Activated T-cell treated with anti-CD3 and anti-CD28 coated beads, Interleukin-2, amount 50 U/mL, for 72 hours (primary cell): ENCODE measurements at regions not wholly inside any gene's neighbourhood (a gene's known extent, or its start where the extent isn't known, plus 50 kb on each side); places are given as distances from the start of the nearest gene placed in this dataset.
"Not testable (repeated sequence)": the region's sequence is repeated elsewhere in the genome, so short reads cannot be mapped to it uniquely, and the experiment has no call there.

Source experiments
- ATAC-seq, 2 donors: fragments of 150-1000 bp; cut with Tn5 transposase; replicated peaks in 1 of 2; 2 replicates each; pipeline ENCODE4 v1.10.0; 2021; ENCODE audit warnings: moderate library complexity in 2 of 2, mild to moderate bottlenecking in 1 of 2
- DNase-seq, 2 donors: peaks; one replicate each; pipeline ENCODE4 v3.0.0; 2021 to 2022; ENCODE audit warnings: mixed read lengths in 1 of 2
- H3K27ac Mint-ChIP-seq: one replicate; pipeline ENCODE4 v1.8.0; 2022; ENCODE audit warnings: mild to moderate bottlenecking, moderate library complexity, mixed read lengths
- H3K27me3 Mint-ChIP-seq: one replicate; pipeline ENCODE4 v1.8.0; 2022; ENCODE audit warnings: low read depth, mixed read lengths
- H3K36me3 Mint-ChIP-seq, 2 donors: one replicate each; pipeline ENCODE4 v1.8.0; 2022; ENCODE audit warnings: mixed read lengths in 2 of 2, mild to moderate bottlenecking in 1 of 2; ENCODE audit not compliant: insufficient read depth in 2 of 2
- H3K4me1 Mint-ChIP-seq: one replicate; pipeline ENCODE4 v1.8.0; 2022; ENCODE audit warnings: low read depth, mixed read lengths
- H3K4me3 Mint-ChIP-seq, 2 donors: one replicate each; pipeline ENCODE4 v1.8.0; 2022; ENCODE audit warnings: mild to moderate bottlenecking in 2 of 2, mixed read lengths in 2 of 2, moderate library complexity in 2 of 2
- H3K9me3 Mint-ChIP-seq, 2 donors: one replicate each; pipeline ENCODE4 v1.8.0; 2022; ENCODE audit warnings: mixed read lengths in 2 of 2

GRCh38 chr13:63821785-63822184, 2406.1 kb upstream of the PCDH20 start:
- H3K27ac Mint-ChIP-seq, H3K36me3 Mint-ChIP-seq, DNase-seq, H3K9me3 Mint-ChIP-seq, ATAC-seq, H3K27me3 Mint-ChIP-seq, H3K4me3 Mint-ChIP-seq, H3K4me1 Mint-ChIP-seq: not testable (repeated sequence)

- not testable (repeated sequence) for H3K4me3 Mint-ChIP-seq, ATAC-seq, H3K36me3 Mint-ChIP-seq, H3K27me3 Mint-ChIP-seq, H3K9me3 Mint-ChIP-seq, H3K4me1 Mint-ChIP-seq, DNase-seq, H3K27ac Mint-ChIP-seq
These were observed 2395.9 kb upstream of the PCDH20 start for GRCh38 chr13:63811428-63812004.

DNA sequence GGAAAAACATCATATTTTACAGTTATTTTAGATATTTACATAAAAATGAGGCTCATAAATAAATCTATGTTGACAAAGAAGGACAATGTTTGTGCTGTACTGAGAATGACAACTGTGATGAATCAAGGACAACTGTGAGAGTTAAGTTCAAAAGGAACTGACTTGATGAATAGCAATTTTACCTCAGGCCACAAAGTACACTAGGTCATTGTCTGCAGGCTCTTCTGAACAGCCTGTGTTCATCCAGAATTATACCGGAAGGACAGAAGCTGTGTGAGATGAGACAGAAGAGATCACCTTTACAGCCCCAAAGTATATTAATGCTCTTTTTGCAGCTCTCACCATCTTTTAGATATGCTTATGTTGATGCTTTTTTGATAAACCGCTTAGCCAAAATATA, 2375.5 kb upstream of the PCDH20 start:
- H3K27me3 Mint-ChIP-seq = not testable (repeated sequence)

DNA sequence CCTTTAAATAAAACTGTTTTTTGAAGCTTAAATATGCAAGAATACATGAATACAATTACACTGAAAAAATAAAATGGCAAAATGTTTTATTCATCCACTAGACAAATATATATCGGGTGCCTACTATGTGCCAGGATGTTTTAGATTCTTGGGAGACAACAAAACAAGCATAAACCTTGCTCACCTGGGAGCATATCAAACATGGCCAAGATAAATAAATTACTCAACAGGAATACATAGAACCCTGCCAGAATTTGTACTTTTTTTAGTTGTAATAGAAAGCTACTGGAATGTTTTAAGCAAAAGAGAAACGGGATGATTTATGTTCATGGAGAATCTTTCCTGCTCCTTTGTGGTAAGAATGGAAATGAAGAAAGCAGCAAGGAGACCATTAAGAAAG, 2358.5 kb upstream of the PCDH20 start:
- DNase-seq (no peak), ATAC-seq (no peak)
- no peaks in the 10 kb centered on the region for H3K4me1 Mint-ChIP-seq
- H3K9me3 Mint-ChIP-seq = peaks cover 2 to 5% of the 10 kb centered on the region in 2 donors
- H3K27me3 Mint-ChIP-seq = no peaks in the 10 kb centered on the region
- no peaks in the 10 kb centered on the region for H3K36me3 Mint-ChIP-seq
- no peak overlapping the region for H3K4me3 Mint-ChIP-seq
- no peak overlapping the region for H3K27ac Mint-ChIP-seq

More for the DNA sequence above, 2375.5 kb upstream of the PCDH20 start:
- not testable (repeated sequence) for DNase-seq, H3K4me1 Mint-ChIP-seq, H3K36me3 Mint-ChIP-seq, H3K27ac Mint-ChIP-seq, H3K9me3 Mint-ChIP-seq, ATAC-seq, H3K4me3 Mint-ChIP-seq

GRCh38 chr13:63773476-63773875, 2357.8 kb upstream of the PCDH20 start:
- no peaks in the 10 kb centered on the region for H3K27me3 Mint-ChIP-seq
- H3K4me3 Mint-ChIP-seq = no peak overlapping the region
- no peak overlapping the region for H3K27ac Mint-ChIP-seq
- H3K9me3 Mint-ChIP-seq = peaks cover 0 to 5% of the 10 kb centered on the region in 2 donors
- no peaks in the 10 kb centered on the region for H3K36me3 Mint-ChIP-seq
- no peak for DNase-seq
- no peak for ATAC-seq
- no peaks in the 10 kb centered on the region for H3K4me1 Mint-ChIP-seq

GRCh38 chr13:63757683-63758082, 2342.0 kb upstream of the PCDH20 start:
- H3K27me3 Mint-ChIP-seq, H3K4me1 Mint-ChIP-seq, H3K27ac Mint-ChIP-seq, H3K9me3 Mint-ChIP-seq, DNase-seq, H3K36me3 Mint-ChIP-seq, ATAC-seq, H3K4me3 Mint-ChIP-seq: not testable (repeated sequence)

GRCh38 chr13:63749857-63750256, 2334.2 kb upstream of the PCDH20 start:
- H3K4me1 Mint-ChIP-seq, H3K36me3 Mint-ChIP-seq, ATAC-seq, DNase-seq, H3K9me3 Mint-ChIP-seq, H3K27ac Mint-ChIP-seq, H3K27me3 Mint-ChIP-seq, H3K4me3 Mint-ChIP-seq: not testable (repeated sequence)

GRCh38 chr13:63741814-63742101, 2326.1 kb upstream of the PCDH20 start:
- ATAC-seq = not testable (repeated sequence)

GRCh38 chr13:63741029-63741813, 2325.6 kb upstream of the PCDH20 start:
- peaks cover 0 to 4% of the 10 kb centered on the region in 2 donors for H3K9me3 Mint-ChIP-seq
- peaks cover 0 to 2% of the 10 kb centered on the region in 2 donors for H3K36me3 Mint-ChIP-seq
- ATAC-seq = no peak
- no peak overlapping the region for H3K4me3 Mint-ChIP-seq
- H3K27me3 Mint-ChIP-seq = no peaks in the 10 kb centered on the region
- DNase-seq = no peak
- no peaks in the 10 kb centered on the region for H3K4me1 Mint-ChIP-seq
- no peak overlapping the region for H3K27ac Mint-ChIP-seq

More at GRCh38 chr13:63741814-63742101, 2326.1 kb upstream of the PCDH20 start:
- H3K36me3 Mint-ChIP-seq, H3K9me3 Mint-ChIP-seq, H3K4me3 Mint-ChIP-seq, H3K4me1 Mint-ChIP-seq, H3K27me3 Mint-ChIP-seq, DNase-seq, H3K27ac Mint-ChIP-seq: not testable (repeated sequence)

DNA sequence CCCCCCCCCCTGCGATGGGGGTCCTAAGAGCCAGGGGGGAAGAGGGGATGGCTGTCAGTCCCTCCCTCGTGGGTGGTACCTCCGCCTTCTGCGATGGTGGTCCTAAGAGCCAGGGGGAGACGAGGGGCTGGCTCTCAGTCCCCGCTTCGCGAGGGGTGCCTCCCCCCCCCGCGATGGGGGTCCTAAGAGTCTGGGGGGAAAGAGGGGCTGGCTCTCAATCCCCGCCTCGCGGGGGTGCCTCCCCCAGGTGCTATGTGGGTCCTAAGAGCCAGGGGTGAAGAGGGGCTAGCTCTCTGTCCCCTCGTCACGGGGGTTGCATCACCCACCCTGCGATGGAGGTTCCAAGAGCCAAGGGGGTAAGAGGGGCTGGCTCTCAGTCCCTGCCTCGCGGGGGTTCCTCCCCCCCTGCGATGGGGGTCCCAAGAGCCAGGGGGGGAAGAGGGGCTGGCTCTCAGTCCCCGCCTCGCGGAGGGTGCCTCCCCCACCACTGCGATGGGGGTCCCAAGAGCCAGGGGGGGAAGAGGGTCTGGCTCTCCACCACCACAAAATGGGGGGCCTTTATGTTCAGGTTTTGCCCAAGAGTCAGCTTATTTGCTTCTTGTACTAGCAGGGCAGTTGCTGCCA, 2323.6 kb upstream of the PCDH20 start:
- DNase-seq, H3K27me3 Mint-ChIP-seq, H3K9me3 Mint-ChIP-seq, H3K36me3 Mint-ChIP-seq, H3K4me3 Mint-ChIP-seq, H3K4me1 Mint-ChIP-seq, H3K27ac Mint-ChIP-seq, ATAC-seq: not testable (repeated sequence)

GRCh38 chr13:63737418-63737817, 2321.8 kb upstream of the PCDH20 start:
- no peak overlapping the region for H3K4me3 Mint-ChIP-seq
- ATAC-seq (no peak), DNase-seq (no peak)
- peaks cover 0 to 2% of the 10 kb centered on the region in 2 donors for H3K36me3 Mint-ChIP-seq
- H3K27me3 Mint-ChIP-seq = no peaks in the 10 kb centered on the region
- peaks cover 0 to 4% of the 10 kb centered on the region in 2 donors for H3K9me3 Mint-ChIP-seq
- H3K27ac Mint-ChIP-seq = no peak overlapping the region
- H3K4me1 Mint-ChIP-seq = no peaks in the 10 kb centered on the region

- ATAC-seq (no peak), DNase-seq (no peak)
- Mint-ChIP-seq H3K27ac (no peak overlapping the region), H3K4me3 (no peak overlapping the region), H3K36me3 (peaks cover 0 to 1% of the 10 kb centered on the region in 2 donors), H3K27me3 (no peaks in the 10 kb centered on the region), H3K9me3 (peaks cover 0 to 9% of the 10 kb centered on the region in 2 donors), H3K4me1 (no peaks in the 10 kb centered on the region)
These were observed 2316.2 kb upstream of the PCDH20 start for GRCh38 chr13:63731896-63732295.

- DNase-seq, H3K27ac Mint-ChIP-seq, H3K27me3 Mint-ChIP-seq, ATAC-seq, H3K9me3 Mint-ChIP-seq, H3K4me1 Mint-ChIP-seq, H3K36me3 Mint-ChIP-seq, H3K4me3 Mint-ChIP-seq: not testable (repeated sequence)
These were observed 2296.5 kb upstream of the PCDH20 start for GRCh38 chr13:63712159-63712558.
